Epithelial cell of esophagus (primary cell): ENCODE measurements at regions not wholly inside any gene's neighbourhood (a gene's known extent, or its start where the extent isn't known, plus 50 kb on each side); places are given as distances from the start of the nearest gene placed in this dataset.
A peak's percentile ranks its signal among the peaks of the same experiment; 100 is the strongest.

Experiments
- DNase-seq: peaks from one replicate; pipeline ENCODE4 v3.0.0; 2010; ENCODE audit warnings: low read depth
- H3K4me3 ChIP-seq: 2 replicates; pipeline ENCODE4 v1.5.1; 2011; ENCODE audit warnings: mild to moderate bottlenecking, low read length, control low read depth
- CTCF ChIP-seq: IDR thresholded peaks from 2 replicates; pipeline ENCODE4 v1.5.1; 2011; ENCODE audit warnings: low read depth, mild to moderate bottlenecking, low read length, control low read depth, inconsistent platforms; ENCODE audit not compliant: insufficient read depth; ENCODE audit errors: missing control alignments

GRCh38 chr14:42229976-42230375 is 623.3 kb downstream of the LRFN5 start:
- no peak overlapping the region for H3K4me3 ChIP-seq
- DNase-seq, result no peak
- no peak for TF ChIP-seq CTCF

- H3K4me3 ChIP-seq, result no peak overlapping the region
- TF ChIP-seq CTCF, result no peak
- no peak for DNase-seq
These were observed 622.6 kb downstream of the LRFN5 start for GRCh38 chr14:42229294-42229693.

- no peak for DNase-seq
- no peak for TF ChIP-seq CTCF
- H3K4me3 ChIP-seq, result no peak overlapping the region
These were observed 621.9 kb downstream of the LRFN5 start for GRCh38 chr14:42228611-42229010.

- peak; percentile 67 for DNase-seq
- peak; percentile 83 for TF ChIP-seq CTCF
- H3K4me3 ChIP-seq, result no peak overlapping the region
These were observed 617.6 kb downstream of the LRFN5 start for GRCh38 chr14:42224053-42224888.

- no peak for TF ChIP-seq CTCF
- DNase-seq, result peak; percentile 72
- H3K4me3 ChIP-seq, result no peak overlapping the region
These were observed 616.3 kb downstream of the LRFN5 start for GRCh38 chr14:42222924-42223471.

- TF ChIP-seq CTCF, result no peak
- peak; percentile 95 for DNase-seq
These were observed 608.4 kb downstream of the LRFN5 start for GRCh38 chr14:42214981-42215491.

More at GRCh38 chr14:42214981-42215491, 608.4 kb downstream of the LRFN5 start:
- H3K4me3 ChIP-seq, result no peak overlapping the region
